Sigmoid colon (tissue), 4 donors: ENCODE measurements at regions not wholly inside any gene's neighbourhood (a gene's known extent, or its start where the extent isn't known, plus 50 kb on each side); places are given as distances from the start of the nearest gene placed in this dataset.

Source experiments
- EP300 ChIP-seq, 4 donors: sonication (generic); formaldehyde crosslinking; IDR thresholded peaks; one replicate each; pipeline ENCODE4 v1.6.1; 2017; ENCODE audit warnings: antibody characterized with exemption in 4 of 4
- POLR2A ChIP-seq, 2 donors: fragments of 450-650 bp; IDR thresholded peaks; one replicate each; pipeline ENCODE4 v1.6.1; 2016; ENCODE audit warnings: antibody characterized with exemption in 2 of 2, mild to moderate bottlenecking in 2 of 2, moderate library complexity in 2 of 2
- POLR2AphosphoS5 ChIP-seq, 4 donors: sonication (generic); formaldehyde crosslinking; IDR thresholded peaks; one replicate each; pipeline ENCODE4 v1.6.1; 2017; ENCODE audit warnings: antibody characterized with exemption in 4 of 4
- TF ChIP-seq, protein P1 (sequence below), 4 experiments: fragments of 450-650 bp in 3 of 4; fragments of 200-600 bp in 1 of 4; IDR thresholded peaks; one replicate each; pipeline ENCODE4 v1.5.1; 2016 to 2019; ENCODE audit warnings: antibody characterized with exemption in 4 of 4, mild to moderate bottlenecking in 3 of 4, moderate library complexity in 2 of 4

DNA sequence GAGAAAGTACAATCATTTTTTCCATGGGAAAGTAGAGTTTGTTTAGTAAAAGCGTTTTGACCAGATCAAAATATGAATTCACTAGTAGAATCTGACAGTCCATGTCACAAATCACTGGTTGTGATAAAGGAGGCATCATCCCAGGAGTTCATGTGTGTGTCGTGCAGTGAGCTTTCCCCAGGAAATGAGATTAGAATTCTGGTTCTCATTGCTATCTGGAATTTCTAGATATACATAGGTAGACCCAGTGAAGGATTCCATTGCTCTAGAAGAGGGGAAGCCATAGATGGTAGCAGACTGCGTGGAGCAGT lies 206.6 kb downstream of the NCK2 start:
- TF ChIP-seq, protein P1, sequence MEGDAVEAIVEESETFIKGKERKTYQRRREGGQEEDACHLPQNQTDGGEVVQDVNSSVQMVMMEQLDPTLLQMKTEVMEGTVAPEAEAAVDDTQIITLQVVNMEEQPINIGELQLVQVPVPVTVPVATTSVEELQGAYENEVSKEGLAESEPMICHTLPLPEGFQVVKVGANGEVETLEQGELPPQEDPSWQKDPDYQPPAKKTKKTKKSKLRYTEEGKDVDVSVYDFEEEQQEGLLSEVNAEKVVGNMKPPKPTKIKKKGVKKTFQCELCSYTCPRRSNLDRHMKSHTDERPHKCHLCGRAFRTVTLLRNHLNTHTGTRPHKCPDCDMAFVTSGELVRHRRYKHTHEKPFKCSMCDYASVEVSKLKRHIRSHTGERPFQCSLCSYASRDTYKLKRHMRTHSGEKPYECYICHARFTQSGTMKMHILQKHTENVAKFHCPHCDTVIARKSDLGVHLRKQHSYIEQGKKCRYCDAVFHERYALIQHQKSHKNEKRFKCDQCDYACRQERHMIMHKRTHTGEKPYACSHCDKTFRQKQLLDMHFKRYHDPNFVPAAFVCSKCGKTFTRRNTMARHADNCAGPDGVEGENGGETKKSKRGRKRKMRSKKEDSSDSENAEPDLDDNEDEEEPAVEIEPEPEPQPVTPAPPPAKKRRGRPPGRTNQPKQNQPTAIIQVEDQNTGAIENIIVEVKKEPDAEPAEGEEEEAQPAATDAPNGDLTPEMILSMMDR (IDR thresholded peaks at IDR 0.05), result no peak
- TF ChIP-seq POLR2A (IDR thresholded peaks at IDR 0.05) (no peak), POLR2AphosphoS5 (IDR thresholded peaks at IDR 0.05) (no peak), EP300 (IDR thresholded peaks at IDR 0.05) (no peak)
